Activated CD4-positive, alpha-beta T cell treated with anti-CD3 and anti-CD28 coated beads, Interleukin-2, amount 50 U/mL, for 4 hours (primary cell): ENCODE measurements at regions not wholly inside any gene's neighbourhood (a gene's known extent, or its start where the extent isn't known, plus 50 kb on each side); places are given as distances from the start of the nearest gene placed in this dataset.

ENCODE experiments used
- DNase-seq, 2 experiments: peaks; one replicate each; pipeline ENCODE4 v3.0.0-alpha.2; 2020

GRCh38 chr1:29549001-29549400, 312.7 kb downstream of the PTPRU start:
- no peak for DNase-seq

GRCh38 chr1:29548091-29548490, 311.8 kb downstream of the PTPRU start:
- no peak for DNase-seq

- no peak for DNase-seq
These were observed 311.0 kb downstream of the PTPRU start for GRCh38 chr1:29547300-29547699.

- no peak for DNase-seq
These were observed 310.2 kb downstream of the PTPRU start for GRCh38 chr1:29546496-29546895.

- DNase-seq = no peak
These were observed 308.1 kb downstream of the PTPRU start for GRCh38 chr1:29544406-29544805.

GRCh38 chr1:29543586-29543985, 307.3 kb downstream of the PTPRU start:
- DNase-seq = no peak

GRCh38 chr1:29542548-29542947, 306.2 kb downstream of the PTPRU start:
- no peak for DNase-seq

GRCh38 chr1:29541631-29542030, 305.3 kb downstream of the PTPRU start:
- DNase-seq = no peak

GRCh38 chr1:29540801-29541357, 304.6 kb downstream of the PTPRU start:
- DNase-seq = no peak

- no peak for DNase-seq
These were observed 303.6 kb downstream of the PTPRU start for GRCh38 chr1:29539971-29540370.

GRCh38 chr1:29538586-29538985, 302.3 kb downstream of the PTPRU start:
- DNase-seq = no peak

- no peak for DNase-seq
These were observed 296.4 kb downstream of the PTPRU start for GRCh38 chr1:29532751-29533150.

GRCh38 chr1:29532285-29532684, 296.0 kb downstream of the PTPRU start:
- no peak for DNase-seq

GRCh38 chr1:29531596-29531995, 295.3 kb downstream of the PTPRU start:
- DNase-seq = no peak

GRCh38 chr1:29529677-29530278, 293.5 kb downstream of the PTPRU start:
- no peak for DNase-seq

GRCh38 chr1:29527314-29528004, 291.1 kb downstream of the PTPRU start:
- DNase-seq = no peak

- no peak for DNase-seq
These were observed 289.6 kb downstream of the PTPRU start for GRCh38 chr1:29525941-29526340.

GRCh38 chr1:29524285-29525065, 288.2 kb downstream of the PTPRU start:
- DNase-seq = no peak

- no peak for DNase-seq
These were observed 287.3 kb downstream of the PTPRU start for GRCh38 chr1:29523576-29523975.

- DNase-seq = no peak
These were observed 286.8 kb downstream of the PTPRU start for GRCh38 chr1:29523136-29523535.

GRCh38 chr1:29521811-29522580, 285.7 kb downstream of the PTPRU start:
- DNase-seq = no peak

- no peak for DNase-seq
These were observed 285.1 kb downstream of the PTPRU start for GRCh38 chr1:29521438-29521715.
